ENCODE measurements at regions not wholly inside any gene's neighbourhood (a gene's known extent, or its start where the extent isn't known, plus 50 kb on each side); places are given as distances from the start of the nearest gene placed in this dataset.

- no peaks in the 10 kb centered on the region for H3K36me3 ChIP-seq (replicated peaks; ENCODE audit: insufficient read depth, low read depth)
- H3K27ac ChIP-seq, result no peak overlapping the region
- TF ChIP-seq EZH2 (IDR thresholded peaks at IDR 0.05; ENCODE audit: borderline replicate concordance) (no peak), CTCF (IDR thresholded peaks at IDR 0.05; ENCODE audit: poor library complexity) (no peak), EZH2phosphoT487 (IDR thresholded peaks at IDR 0.05; ENCODE audit: low read depth, severe bottlenecking, unreplicated experiment) (no peak)
- H3K9me2 ChIP-seq (replicated peaks; ENCODE audit: insufficient read depth), result no peaks in the 10 kb centered on the region
- DNase-seq (ENCODE audit: low spot score), result no peak
- H3K4me3 ChIP-seq, result no peak overlapping the region
- no peaks in the 10 kb centered on the region for H3K4me1 ChIP-seq (ENCODE audit: insufficient read depth)
- WGBS (ENCODE audit: low lambda C conversion rate, missing lambda C conversion rate), result 87% methylated on average over 11 of the region's 11 CpGs
- no peaks in the 10 kb centered on the region for H4K20me1 ChIP-seq (ENCODE audit: insufficient read depth, poor library complexity, severe bottlenecking)
- no peaks in the 10 kb centered on the region for H3K27me3 ChIP-seq
- H3K79me2 ChIP-seq, result no peaks in the 10 kb centered on the region
- no peak overlapping the region for H3K4me2 ChIP-seq
- no peak overlapping the region for H2AFZ ChIP-seq
- H3K9me3 ChIP-seq (ENCODE audit: low read depth), result no peaks in the 10 kb centered on the region
These were observed 102.8 kb downstream of the RPAP3 start for GRCh38 chr12:47602949-47603558.

GRCh38 chr12:47602325-47602724 is 103.5 kb downstream of the RPAP3 start:
- WGBS (ENCODE audit: low lambda C conversion rate, missing lambda C conversion rate), result 91% methylated on average over 1 of the region's 1 CpG
- Histone ChIP-seq H4K20me1 (ENCODE audit: insufficient read depth, poor library complexity, severe bottlenecking) (no peaks in the 10 kb centered on the region), H3K79me2 (no peaks in the 10 kb centered on the region), H3K4me1 (ENCODE audit: insufficient read depth) (no peaks in the 10 kb centered on the region), H3K9me3 (ENCODE audit: low read depth) (no peaks in the 10 kb centered on the region), H3K27me3 (no peaks in the 10 kb centered on the region), H3K36me3 (replicated peaks; ENCODE audit: insufficient read depth, low read depth) (no peaks in the 10 kb centered on the region), H3K4me2 (no peak overlapping the region), H2AFZ (no peak overlapping the region), H3K4me3 (no peak overlapping the region), H3K9me2 (replicated peaks; ENCODE audit: insufficient read depth) (no peaks in the 10 kb centered on the region), H3K27ac (no peak overlapping the region)
- no peak for TF ChIP-seq EZH2phosphoT487 (IDR thresholded peaks at IDR 0.05; ENCODE audit: low read depth, severe bottlenecking, unreplicated experiment)
- no peak for TF ChIP-seq CTCF (IDR thresholded peaks at IDR 0.05; ENCODE audit: poor library complexity)
- no peak for TF ChIP-seq EZH2 (IDR thresholded peaks at IDR 0.05; ENCODE audit: borderline replicate concordance)
- DNase-seq (ENCODE audit: low spot score), result no peak

- H3K9me2 ChIP-seq (replicated peaks; ENCODE audit: insufficient read depth), result no peaks in the 10 kb centered on the region
- H3K79me2 ChIP-seq, result no peaks in the 10 kb centered on the region
- H3K36me3 ChIP-seq (replicated peaks; ENCODE audit: insufficient read depth, low read depth), result no peaks in the 10 kb centered on the region
- H3K4me2 ChIP-seq, result no peak overlapping the region
- no peak for DNase-seq (ENCODE audit: low spot score)
- no peaks in the 10 kb centered on the region for H3K27me3 ChIP-seq
- no peaks in the 10 kb centered on the region for H3K9me3 ChIP-seq (ENCODE audit: low read depth)
- H4K20me1 ChIP-seq (ENCODE audit: insufficient read depth, poor library complexity, severe bottlenecking), result no peaks in the 10 kb centered on the region
- no peak overlapping the region for H3K27ac ChIP-seq
- TF ChIP-seq EZH2 (IDR thresholded peaks at IDR 0.05; ENCODE audit: borderline replicate concordance) (no peak), EZH2phosphoT487 (IDR thresholded peaks at IDR 0.05; ENCODE audit: low read depth, severe bottlenecking, unreplicated experiment) (no peak), CTCF (IDR thresholded peaks at IDR 0.05; ENCODE audit: poor library complexity) (no peak)
- H3K4me3 ChIP-seq, result no peak overlapping the region
- H2AFZ ChIP-seq, result no peak overlapping the region
- H3K4me1 ChIP-seq (ENCODE audit: insufficient read depth), result no peaks in the 10 kb centered on the region
These were observed 104.8 kb downstream of the RPAP3 start for GRCh38 chr12:47601071-47601470.

- H3K27me3 ChIP-seq, result no peaks in the 10 kb centered on the region
- H2AFZ ChIP-seq, result no peak overlapping the region
- no peaks in the 10 kb centered on the region for H3K36me3 ChIP-seq (replicated peaks; ENCODE audit: insufficient read depth, low read depth)
- H3K4me2 ChIP-seq, result peak overlapping the region; percentile 52
- peak overlapping the region; percentile 61 for H3K27ac ChIP-seq
- H3K79me2 ChIP-seq, result no peaks in the 10 kb centered on the region
- 45% methylated on average over 4 of the region's 4 CpGs for WGBS (ENCODE audit: low lambda C conversion rate, missing lambda C conversion rate)
- no peaks in the 10 kb centered on the region for H3K9me3 ChIP-seq (ENCODE audit: low read depth)
- no peak for DNase-seq (ENCODE audit: low spot score)
- no peak overlapping the region for H3K4me3 ChIP-seq
- no peaks in the 10 kb centered on the region for H4K20me1 ChIP-seq (ENCODE audit: insufficient read depth, poor library complexity, severe bottlenecking)
- TF ChIP-seq EZH2 (IDR thresholded peaks at IDR 0.05; ENCODE audit: borderline replicate concordance) (no peak), CTCF (IDR thresholded peaks at IDR 0.05; ENCODE audit: poor library complexity) (no peak), EZH2phosphoT487 (IDR thresholded peaks at IDR 0.05; ENCODE audit: low read depth, severe bottlenecking, unreplicated experiment) (no peak)
- H3K9me2 ChIP-seq (replicated peaks; ENCODE audit: insufficient read depth), result no peaks in the 10 kb centered on the region
- H3K4me1 ChIP-seq (ENCODE audit: insufficient read depth), result no peaks in the 10 kb centered on the region
These were observed 114.0 kb downstream of the RPAP3 start for GRCh38 chr12:47591795-47592194.
